Endothelial cell of umbilical vein (primary cell): ENCODE measurements at regions not wholly inside any gene's neighbourhood (a gene's known extent, or its start where the extent isn't known, plus 50 kb on each side); places are given as distances from the start of the nearest gene placed in this dataset.

ENCODE experiments used
- BruUV-seq: library from RNA; stranded (reverse); fragments of 400-500 nt; replicated peaks from 2 replicates; lab custom pipeline; 2021; lab: Mats Ljungman, UMichigan
- CTCF ChIA-PET: fragments of 300-600, 350-600 bp; sonication (Branson Sonifier 250); formaldehyde crosslinking; loops from one replicate; lab custom pipeline; 2021; ENCODE audit warnings: antibody characterized with exemption, inconsistent platforms; lab: Charles Lee
- POLR2A ChIA-PET: fragments of 300-600, 350-600 bp; sonication (Branson Sonifier 250); formaldehyde crosslinking; loops from one replicate; lab custom pipeline; 2021; ENCODE audit warnings: antibody characterized with exemption, inconsistent platforms; lab: Charles Lee
- DNase-seq: peaks from one replicate; pipeline ENCODE4 v3.0.0-alpha.2; 2011; ENCODE audit warnings: low read depth, low spot score
- FAIRE-seq: peaks from 2 replicates; lab custom pipeline; 2011; peaks lifted over from hg19 to GRCh38; lab: Jason Lieb, UNC
- H2AFZ ChIP-seq: 2 replicates; pipeline ENCODE4 v1.6.0; 2012; ENCODE audit warnings: low read depth, low read length, control low read depth, inconsistent platforms
- H3K27ac ChIP-seq: 2 replicates; pipeline ENCODE4 v1.5.1; 2011; ENCODE audit warnings: low read depth, mild to moderate bottlenecking, control low read depth, low read length, moderate library complexity; ENCODE audit not compliant: insufficient read depth
- H3K27me3 ChIP-seq, 2 experiments: 2 replicates each; pipeline versions ENCODE4 v1.6.0 to v1.6.1; 2011; ENCODE audit warnings: low read length in 2 of 2, mixed read lengths in 1 of 2; ENCODE audit not compliant: control insufficient read depth in 2 of 2, insufficient read depth in 2 of 2
- H3K36me3 ChIP-seq, 2 experiments: 2 replicates in 1 of 2; 3 replicates in 1 of 2; pipeline ENCODE4 v1.5.1; 2011; ENCODE audit warnings: low read length in 2 of 2, mild to moderate bottlenecking in 1 of 2, moderate library complexity in 1 of 2; ENCODE audit not compliant: control insufficient read depth in 2 of 2, insufficient read depth in 2 of 2; ENCODE audit errors: extremely low read depth in 1 of 2
- H3K4me1 ChIP-seq: 3 replicates; pipeline ENCODE4 v1.5.1; 2011; ENCODE audit warnings: mild to moderate bottlenecking, low read length; ENCODE audit not compliant: control insufficient read depth, insufficient read depth; ENCODE audit errors: extremely low read depth
- H3K4me2 ChIP-seq: 2 replicates; pipeline ENCODE4 v1.6.1; 2011; ENCODE audit warnings: low read length, control low read depth, mixed read lengths; ENCODE audit not compliant: insufficient read depth
- H3K4me3 ChIP-seq, 3 experiments: fragments of 200-600 bp in 1 of 3; sonication (generic), shearing (Covaris generic) in 1 of 3; replicated peaks in 1 of 3; 2 replicates each; pipeline ENCODE4 v1.5.1; 2011 to 2016; ENCODE audit warnings: control low read depth in 3 of 3, low read length in 3 of 3, mild to moderate bottlenecking in 2 of 3, inconsistent platforms in 1 of 3, low read depth in 1 of 3, moderate library complexity in 1 of 3; ENCODE audit not compliant: insufficient read depth in 1 of 3
- H3K79me2 ChIP-seq: 2 replicates; pipeline ENCODE4 v1.6.0; 2012; ENCODE audit warnings: low read length, inconsistent platforms; ENCODE audit not compliant: control insufficient read depth, insufficient read depth
- H3K9ac ChIP-seq: replicated peaks from 2 replicates; pipeline ENCODE3; 2011; ENCODE audit warnings: low read length, control low read depth; ENCODE audit not compliant: insufficient read depth; ENCODE audit errors: extremely low read depth
- H3K9me1 ChIP-seq: replicated peaks from 3 replicates; pipeline ENCODE4 v1.6.0; 2011; ENCODE audit warnings: mild to moderate bottlenecking, low read length; ENCODE audit not compliant: control insufficient read depth, insufficient read depth; ENCODE audit errors: extremely low read depth
- H3K9me3 ChIP-seq: replicated peaks from 2 replicates; pipeline ENCODE4 v1.5.1; 2012; ENCODE audit warnings: low read length, inconsistent platforms; ENCODE audit not compliant: control insufficient read depth, insufficient read depth
- H4K20me1 ChIP-seq: replicated peaks from 2 replicates; pipeline ENCODE3; 2011; ENCODE audit warnings: mild to moderate bottlenecking, low read length; ENCODE audit not compliant: control insufficient read depth, insufficient read depth; ENCODE audit errors: extremely low read depth
- EZH2 ChIP-seq: IDR thresholded peaks from 2 replicates; pipeline ENCODE4 v1.6.1; 2012; ENCODE audit warnings: borderline replicate concordance, low read depth, mild to moderate bottlenecking, moderate library complexity, low read length, inconsistent platforms; ENCODE audit not compliant: severe bottlenecking
- FOS ChIP-seq: IDR thresholded peaks from 2 replicates; pipeline ENCODE4 v1.6.1; 2011; ENCODE audit warnings: mild to moderate bottlenecking, low read length, moderate library complexity, borderline replicate concordance; ENCODE audit not compliant: insufficient read depth
- GATA2 ChIP-seq: IDR thresholded peaks from 2 replicates; pipeline ENCODE4 v1.7.0; 2011; ENCODE audit warnings: low read depth, mild to moderate bottlenecking, moderate library complexity, mixed read lengths, low read length; ENCODE audit not compliant: insufficient read length, insufficient read depth
- JUN ChIP-seq: IDR thresholded peaks from 2 replicates; pipeline ENCODE4 v1.6.1; 2011; ENCODE audit warnings: borderline replicate concordance, low read depth; ENCODE audit not compliant: insufficient read length, insufficient read depth
- MAX ChIP-seq: IDR thresholded peaks from 2 replicates; pipeline ENCODE4 v1.6.1; 2011; ENCODE audit not compliant: insufficient read depth, insufficient read length
- MYC ChIP-seq: IDR thresholded peaks from one replicate; pipeline ENCODE4 v1.6.1; 2011; ENCODE audit warnings: mild to moderate bottlenecking, low read depth, low read length
- POLR2A ChIP-seq: IDR thresholded peaks from 2 replicates; pipeline ENCODE4 v1.6.1; 2012; ENCODE audit warnings: low read depth, mild to moderate bottlenecking, control low read depth, low read length
- POLR2AphosphoS5 ChIP-seq: IDR thresholded peaks from 2 replicates; pipeline ENCODE4 v1.6.1; 2012; ENCODE audit warnings: low read depth, mild to moderate bottlenecking, control low read depth, low read length, moderate library complexity; ENCODE audit not compliant: insufficient read depth
- dilution Hi-C: fragments of 300-500 bp; cut with MboI; formaldehyde crosslinking; loops from one replicate; pipeline ENCODE4 v1.15.0; 2019; ENCODE audit warnings: low sequenced_read_pairs; ENCODE audit not compliant: extremely low pct_ligation_motif_present
- intact Hi-C: fragments of 100-400 bp; cut with micrococcal nuclease; formaldehyde crosslinking; loops from one replicate; pipeline ENCODE4 v1.10.0; 2022
- TF ChIP-seq, protein P1 (sequence below), 2 donors: IDR thresholded peaks; 1 replicate in 1 of 2; 2 replicates in 1 of 2; pipeline ENCODE4 v1.5.1; 2011; ENCODE audit warnings: low read length in 2 of 2, mild to moderate bottlenecking in 2 of 2, moderate library complexity in 2 of 2, control low read depth in 1 of 2, inconsistent platforms in 1 of 2, low read depth in 1 of 2; ENCODE audit not compliant: insufficient read depth in 1 of 2; ENCODE audit errors: extremely low read depth in 1 of 2

GRCh38 chr11:92342886-92343285 lies 118.3 kb downstream of the FAT3 start:
- no peak overlapping the region for H3K4me2 ChIP-seq
- H3K4me3 ChIP-seq = no peak overlapping the region
- H2AFZ ChIP-seq = no peak overlapping the region
- H3K9me1 ChIP-seq = no peaks in the 10 kb centered on the region
- no peaks in the 10 kb centered on the region for H3K27me3 ChIP-seq
- intact Hi-C loops = no loop called here
- CTCF ChIA-PET = no interaction called here
- H4K20me1 ChIP-seq = no peaks in the 10 kb centered on the region
- BruUV-seq = no TSS peak
- no peaks in the 10 kb centered on the region for H3K36me3 ChIP-seq
- H3K79me2 ChIP-seq = no peaks in the 10 kb centered on the region
- H3K9ac ChIP-seq = no peak overlapping the region
- H3K9me3 ChIP-seq = no peaks in the 10 kb centered on the region
- H3K27ac ChIP-seq = no peak overlapping the region
- FAIRE-seq = no peak
- TF ChIP-seq MYC (no peak), FOS (no peak), EZH2 (no peak), POLR2A (no peak), JUN (no peak), GATA2 (no peak), MAX (no peak), POLR2AphosphoS5 (no peak)
- TF ChIP-seq, protein P1, sequence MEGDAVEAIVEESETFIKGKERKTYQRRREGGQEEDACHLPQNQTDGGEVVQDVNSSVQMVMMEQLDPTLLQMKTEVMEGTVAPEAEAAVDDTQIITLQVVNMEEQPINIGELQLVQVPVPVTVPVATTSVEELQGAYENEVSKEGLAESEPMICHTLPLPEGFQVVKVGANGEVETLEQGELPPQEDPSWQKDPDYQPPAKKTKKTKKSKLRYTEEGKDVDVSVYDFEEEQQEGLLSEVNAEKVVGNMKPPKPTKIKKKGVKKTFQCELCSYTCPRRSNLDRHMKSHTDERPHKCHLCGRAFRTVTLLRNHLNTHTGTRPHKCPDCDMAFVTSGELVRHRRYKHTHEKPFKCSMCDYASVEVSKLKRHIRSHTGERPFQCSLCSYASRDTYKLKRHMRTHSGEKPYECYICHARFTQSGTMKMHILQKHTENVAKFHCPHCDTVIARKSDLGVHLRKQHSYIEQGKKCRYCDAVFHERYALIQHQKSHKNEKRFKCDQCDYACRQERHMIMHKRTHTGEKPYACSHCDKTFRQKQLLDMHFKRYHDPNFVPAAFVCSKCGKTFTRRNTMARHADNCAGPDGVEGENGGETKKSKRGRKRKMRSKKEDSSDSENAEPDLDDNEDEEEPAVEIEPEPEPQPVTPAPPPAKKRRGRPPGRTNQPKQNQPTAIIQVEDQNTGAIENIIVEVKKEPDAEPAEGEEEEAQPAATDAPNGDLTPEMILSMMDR (IDR thresholded peaks at IDR 0.05; ENCODE audit: extremely low read depth in 1 of 2, insufficient read depth in 1 of 2, low read depth in 1 of 2, low read length in 2 of 2) = no peak
- dilution Hi-C loops = no loop called here
- POLR2A ChIA-PET = no interaction called here
- H3K4me1 ChIP-seq = no peaks in the 10 kb centered on the region
- DNase-seq = no peak
